Retinal pigment epithelial cell (primary cell): ENCODE measurements at regions not wholly inside any gene's neighbourhood (a gene's known extent, or its start where the extent isn't known, plus 50 kb on each side); places are given as distances from the start of the nearest gene placed in this dataset.

Experiments used
- DNase-seq: peaks from one replicate; pipeline ENCODE4 v3.0.0-alpha.2; 2010; ENCODE audit warnings: low read depth
- H3K4me3 ChIP-seq: 2 replicates; pipeline ENCODE4 v1.5.1; 2011; ENCODE audit warnings: mild to moderate bottlenecking, low read length, control low read depth, moderate library complexity
- CTCF ChIP-seq: conservative IDR thresholded peaks from 2 replicates; pipeline ENCODE4 v1.5.1; 2011; ENCODE audit warnings: low read depth, low read length, control low read depth, inconsistent platforms

- DNase-seq, result no peak
- no peak for TF ChIP-seq CTCF
- H3K4me3 ChIP-seq, result no peak overlapping the region
Observed at GRCh38 chr6:144911322-144911721, 626.2 kb downstream of the UTRN start.

- DNase-seq, result peak; percentile 75
- no peak overlapping the region for H3K4me3 ChIP-seq
- peak; percentile 18 for TF ChIP-seq CTCF
Observed at GRCh38 chr6:144912474-144912873, 627.3 kb downstream of the UTRN start.

- no peak overlapping the region for H3K4me3 ChIP-seq
- no peak for DNase-seq
- no peak for TF ChIP-seq CTCF
Observed at GRCh38 chr6:144918073-144918472, 632.9 kb downstream of the UTRN start.

GRCh38 chr6:144919560-144919959 is 634.4 kb downstream of the UTRN start:
- no peak for TF ChIP-seq CTCF
- DNase-seq, result no peak
- H3K4me3 ChIP-seq, result no peak overlapping the region

GRCh38 chr6:144920391-144920961 is 635.3 kb downstream of the UTRN start:
- no peak overlapping the region for H3K4me3 ChIP-seq
- TF ChIP-seq CTCF, result no peak
- DNase-seq, result no peak

GRCh38 chr6:144921206-144921975 is 636.3 kb downstream of the UTRN start:
- TF ChIP-seq CTCF, result no peak
- no peak for DNase-seq

More at GRCh38 chr6:144921206-144921975, 636.3 kb downstream of the UTRN start:
- H3K4me3 ChIP-seq, result no peak overlapping the region
